Pancreas (tissue), 10 donors: ENCODE measurements at regions not wholly inside any gene's neighbourhood (a gene's known extent, or its start where the extent isn't known, plus 50 kb on each side); places are given as distances from the start of the nearest gene placed in this dataset.

ENCODE experiments used
- ATAC-seq, 4 donors: fragments of 200-7000 bp; cut with Tn5 transposase; one replicate each; pipeline versions ENCODE4 v1.8.0 to v1.9.1; 2020; ENCODE audit warnings: mild to moderate bottlenecking in 4 of 4, moderate library complexity in 4 of 4
- DNase-seq, 6 donors: peaks; one replicate each; pipeline ENCODE4 v3.0.0-alpha.2; 2020
- FAIRE-seq: peaks from 2 replicates; lab custom pipeline; 2012; peaks lifted over from hg19 to GRCh38; lab: Jason Lieb, UNC
- H3K27ac ChIP-seq, 4 donors: fragments of 200-600 bp; sonication (generic); 1 replicate in 3 of 4; 2 replicates in 1 of 4; pipeline versions ENCODE4 v1.5.0 to v1.8.0; 2020
- H3K27me3 ChIP-seq, 4 donors: fragments of 200-600 bp; one replicate each; pipeline ENCODE4 v1.8.0; 2021
- H3K36me3 ChIP-seq, 3 donors: fragments of 200-600 bp; sonication (generic) in 1 of 3; one replicate each; pipeline versions ENCODE4 v1.5.0 to v1.8.0; 2020 to 2021
- H3K4me1 ChIP-seq, 3 donors: fragments of 200-600 bp; one replicate each; pipeline ENCODE4 v1.8.0; 2021
- H3K4me3 ChIP-seq, 4 donors: fragments of 200-600 bp; sonication (generic) in 2 of 4; one replicate each; pipeline versions ENCODE4 v1.5.0 to v1.8.0; 2020 to 2021
- H3K9me3 ChIP-seq, 4 donors: fragments of 200-600 bp; one replicate each; pipeline ENCODE4 v1.8.0; 2021
- CTCF ChIP-seq, 4 donors: fragments of 200-600 bp; sonication (generic) in 3 of 4; IDR thresholded peaks; one replicate each; pipeline versions ENCODE4 v1.5.0 to v1.8.0; 2021; ENCODE audit warnings: antibody characterized with exemption in 4 of 4
- WGBS, 2 donors: extraction: QIAGEN DNeasy Blood & Tissue Kit; methylation state at CpG; one replicate each; pipeline ENCODE4 v1.1.7; 2013; 5-methylcytosine and 5-hydroxymethylcytosine counted together
- intact Hi-C, 3 donors: fragments of 100-400 bp; cut with DNase I; formaldehyde crosslinking; loops; one replicate each; pipeline versions ENCODE4 v1.11.1 to v1.14.2; 2022
- donor health status: healthy with polysubstance abuse.
- donor health status: DM: no; HTN: no; CAD: no; lungs with moderate emphysema.
- donor health status: DM: no; HTN: no; CAD: no.
- donor health status: control.
- donor health status: control.
- donor health status: Bipolar disorder and iron deficiency.
- donor health status: DM: yes; HTN: yes; CAD: no.
- donor health status: DM: no; HTN: no; CAD: no.
- donor health status: DM: no; HTN: no; CAD: no.
- donor health status: DM: yes; HTN: yes; CAD: no.

GRCh38 chr2:62370321-62371250, 135.4 kb downstream of the TMEM17 start:
- Histone ChIP-seq H3K4me3 (no peak overlapping the region), H3K9me3 (no peaks in the 10 kb centered on the region), H3K36me3 (no peaks in the 10 kb centered on the region), H3K27me3 (no peaks in the 10 kb centered on the region), H3K4me1 (no peaks in the 10 kb centered on the region), H3K27ac (no peak overlapping the region)
- DNase-seq (no peak), FAIRE-seq (no peak), ATAC-seq (no peak)
- 80 to 90% methylated on average over 3 of the region's 3 CpGs for WGBS, 2 donors
- no peak for TF ChIP-seq CTCF (IDR thresholded peaks at IDR 0.05)
- intact Hi-C loops, result no loop called here

GRCh38 chr2:62369541-62370202, 136.3 kb downstream of the TMEM17 start:
- Histone ChIP-seq H3K36me3 (no peaks in the 10 kb centered on the region), H3K4me3 (no peak overlapping the region), H3K27ac (no peak overlapping the region), H3K27me3 (no peaks in the 10 kb centered on the region), H3K4me1 (no peaks in the 10 kb centered on the region), H3K9me3 (no peaks in the 10 kb centered on the region)
- 51 to 80% methylated on average over 4 of the region's 4 CpGs for WGBS, 2 donors
- FAIRE-seq, result no peak
- no peak for ATAC-seq
- no peak for TF ChIP-seq CTCF (IDR thresholded peaks at IDR 0.05)
- DNase-seq, result no peak
- intact Hi-C loops, result no loop called here

- Histone ChIP-seq H3K27me3 (no peaks in the 10 kb centered on the region), H3K4me3 (no peak overlapping the region), H3K36me3 (no peaks in the 10 kb centered on the region), H3K27ac (no peak overlapping the region), H3K4me1 (no peaks in the 10 kb centered on the region), H3K9me3 (no peaks in the 10 kb centered on the region)
- WGBS, 2 donors, result 85 to 86% methylated on average over 11 of the region's 11 CpGs
- no peak for TF ChIP-seq CTCF (IDR thresholded peaks at IDR 0.05)
- FAIRE-seq, result no peak
- intact Hi-C loops, result no loop called here
- DNase-seq, result no peak
- ATAC-seq, result no peak
Measured at GRCh38 chr2:62364791-62365528, 141.0 kb downstream of the TMEM17 start.

GRCh38 chr2:62363166-62363565, 142.8 kb downstream of the TMEM17 start:
- Histone ChIP-seq H3K4me3 (no peak overlapping the region), H3K4me1 (no peaks in the 10 kb centered on the region), H3K36me3 (no peaks in the 10 kb centered on the region), H3K27me3 (no peaks in the 10 kb centered on the region), H3K27ac (no peak overlapping the region), H3K9me3 (no peaks in the 10 kb centered on the region)
- ATAC-seq (no peak), DNase-seq (no peak), FAIRE-seq (no peak)
- intact Hi-C loops, result no loop called here
- no peak for TF ChIP-seq CTCF (IDR thresholded peaks at IDR 0.05)
- WGBS, 2 donors, result 85 to 94% methylated on average over 5 of the region's 5 CpGs
